ENCODE measurements at regions not wholly inside any gene's neighbourhood (a gene's known extent, or its start where the extent isn't known, plus 50 kb on each side); places are given as distances from the start of the nearest gene placed in this dataset.

DNA sequence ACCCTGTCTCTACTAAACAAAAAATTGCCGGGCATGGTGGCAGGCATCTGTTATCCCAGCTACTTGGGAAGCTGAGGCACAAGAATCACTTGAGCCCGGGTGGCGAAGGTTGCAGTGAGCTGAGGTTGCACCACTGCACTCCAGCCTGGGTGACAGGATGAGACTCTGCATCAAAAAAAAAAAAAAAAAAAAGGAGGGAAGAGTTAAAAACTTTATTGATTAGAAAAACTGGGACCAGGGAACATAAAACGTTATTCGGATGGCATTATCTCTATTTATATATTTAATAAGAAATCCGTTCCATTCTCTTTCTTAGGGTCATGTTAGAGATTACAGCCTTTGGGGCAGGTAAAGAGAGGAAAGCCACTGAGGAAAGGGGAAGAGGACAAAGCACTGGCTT is 197.5 kb downstream of the BCR start:
- no peak for DNase-seq

DNA sequence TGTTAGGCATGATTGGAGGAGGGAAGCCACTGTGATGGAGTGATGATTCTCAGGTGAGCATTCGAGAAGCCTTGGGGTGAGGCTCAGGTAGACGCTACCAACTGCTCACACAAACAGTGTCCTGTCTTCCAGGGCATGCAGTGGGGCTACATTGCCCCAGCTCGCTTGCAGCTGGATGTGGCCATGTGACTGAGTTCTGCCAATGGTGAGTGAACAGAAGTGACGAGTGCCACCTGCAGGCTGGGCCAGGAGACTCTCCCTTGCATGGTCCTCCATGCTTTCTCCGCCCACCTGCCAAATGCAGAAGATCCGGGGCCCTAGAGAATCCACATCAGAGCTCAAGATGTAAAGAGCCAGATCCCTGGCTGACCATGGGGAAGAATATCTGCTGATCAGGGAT is 195.9 kb downstream of the BCR start:
- DNase-seq = peak in 1 of 2 experiments; percentile 30

- DNase-seq = no peak
These were observed 194.9 kb downstream of the BCR start for GRCh38 chr22:23375031-23375827.

- DNase-seq = no peak
These were observed 193.3 kb downstream of the BCR start for GRCh38 chr22:23373601-23374000.

GRCh38 chr22:23370251-23370650 is 189.9 kb downstream of the BCR start:
- DNase-seq = no peak

- no peak for DNase-seq
These were observed 188.9 kb downstream of the BCR start for GRCh38 chr22:23369054-23369685.
